Calu3 (cell line): ENCODE measurements at regions not wholly inside any gene's neighbourhood (a gene's known extent, or its start where the extent isn't known, plus 50 kb on each side); places are given as distances from the start of the nearest gene placed in this dataset.

Experiments used
- BruUV-seq: library from RNA; stranded (reverse); fragments of 400-500 nt; replicated peaks from 2 replicates; lab custom pipeline; 2021; lab: Mats Ljungman, UMichigan
- CTCF ChIA-PET: fragments of 300-600 bp; sonication (Branson Sonifier 250); formaldehyde crosslinking; loops from one replicate; lab custom pipeline; 2022; ENCODE audit warnings: antibody characterized with exemption; lab: Charles Lee
- DNase-seq: peaks from one replicate; pipeline ENCODE4 v3.0.0; 2022
- H3K27ac Mint-ChIP-seq: one replicate; pipeline ENCODE4 v1.8.0; 2022; ENCODE audit warnings: mixed read lengths; ENCODE audit not compliant: unreplicated experiment
- H3K27me3 Mint-ChIP-seq: one replicate; pipeline ENCODE4 v1.8.0; 2022; ENCODE audit warnings: mixed read lengths; ENCODE audit not compliant: unreplicated experiment
- H3K36me3 Mint-ChIP-seq: one replicate; pipeline ENCODE4 v1.8.0; 2022; ENCODE audit warnings: mild to moderate bottlenecking, moderate library complexity, mixed read lengths; ENCODE audit not compliant: insufficient read depth, unreplicated experiment
- H3K4me1 Mint-ChIP-seq: one replicate; pipeline ENCODE4 v1.8.0; 2022; ENCODE audit warnings: mild to moderate bottlenecking, low read depth, mixed read lengths; ENCODE audit not compliant: unreplicated experiment
- H3K4me3 Mint-ChIP-seq: one replicate; pipeline ENCODE4 v1.8.0; 2022; ENCODE audit warnings: mild to moderate bottlenecking, low read depth, moderate library complexity, mixed read lengths; ENCODE audit not compliant: unreplicated experiment
- H3K9me3 Mint-ChIP-seq: one replicate; pipeline ENCODE4 v1.8.0; 2022; ENCODE audit warnings: low read depth, mixed read lengths; ENCODE audit not compliant: unreplicated experiment
- CTCF ChIP-seq: fragments of 200-600 bp; IDR thresholded peaks from one replicate; pipeline ENCODE4 v1.8.0; 2022; ENCODE audit warnings: antibody characterized with exemption; ENCODE audit not compliant: unreplicated experiment
- intact Hi-C: fragments of 100-400 bp; cut with micrococcal nuclease; formaldehyde crosslinking; loops from one replicate; pipeline ENCODE4 v1.10.0; 2022; ENCODE audit not compliant: unreplicated experiment

GRCh38 chr4:126756050-126756829 lies 876.5 kb upstream of the INTU start:
- Mint-ChIP-seq H3K4me3 (no peak overlapping the region), H3K9me3 (no peaks in the 10 kb centered on the region), H3K27me3 (no peaks in the 10 kb centered on the region), H3K36me3 (no peaks in the 10 kb centered on the region), H3K4me1 (no peaks in the 10 kb centered on the region), H3K27ac (no peak overlapping the region)
- no peak for TF ChIP-seq CTCF
- CTCF ChIA-PET, result no interaction called here
- intact Hi-C loops, result no loop called here
- DNase-seq, result no peak
- BruUV-seq, result no TSS peak

- CTCF ChIA-PET, result no interaction called here
- Mint-ChIP-seq H3K9me3 (no peaks in the 10 kb centered on the region), H3K27me3 (no peaks in the 10 kb centered on the region), H3K27ac (no peak overlapping the region), H3K4me3 (no peak overlapping the region), H3K36me3 (no peaks in the 10 kb centered on the region), H3K4me1 (no peaks in the 10 kb centered on the region)
- no peak for DNase-seq
- no TSS peak for BruUV-seq
- intact Hi-C loops, result no loop called here
- no peak for TF ChIP-seq CTCF
Observed at GRCh38 chr4:126757219-126757618, 875.5 kb upstream of the INTU start.

- H3K4me3 Mint-ChIP-seq, result no peak overlapping the region
- no peaks in the 10 kb centered on the region for H3K4me1 Mint-ChIP-seq
- H3K9me3 Mint-ChIP-seq, result peaks cover 3% of the 10 kb centered on the region
- TF ChIP-seq CTCF, result no peak
- CTCF ChIA-PET, result no interaction called here
- BruUV-seq, result no TSS peak
- intact Hi-C loops, result no loop called here
- no peak overlapping the region for H3K27ac Mint-ChIP-seq
- no peaks in the 10 kb centered on the region for H3K36me3 Mint-ChIP-seq
- no peak for DNase-seq
- H3K27me3 Mint-ChIP-seq, result no peaks in the 10 kb centered on the region
Observed at GRCh38 chr4:126758493-126758892, 874.3 kb upstream of the INTU start.

GRCh38 chr4:126761947-126762662 lies 870.7 kb upstream of the INTU start:
- intact Hi-C loops, result no loop called here
- Mint-ChIP-seq H3K4me3 (no peak overlapping the region), H3K36me3 (no peaks in the 10 kb centered on the region), H3K4me1 (no peaks in the 10 kb centered on the region), H3K9me3 (peaks cover 3% of the 10 kb centered on the region), H3K27me3 (no peaks in the 10 kb centered on the region), H3K27ac (no peak overlapping the region)
- BruUV-seq, result no TSS peak
- CTCF ChIA-PET, result no interaction called here
- DNase-seq, result no peak
- TF ChIP-seq CTCF, result no peak
